ENCODE measurements at regions not wholly inside any gene's neighbourhood (a gene's known extent, or its start where the extent isn't known, plus 50 kb on each side); places are given as distances from the start of the nearest gene placed in this dataset.

DNA sequence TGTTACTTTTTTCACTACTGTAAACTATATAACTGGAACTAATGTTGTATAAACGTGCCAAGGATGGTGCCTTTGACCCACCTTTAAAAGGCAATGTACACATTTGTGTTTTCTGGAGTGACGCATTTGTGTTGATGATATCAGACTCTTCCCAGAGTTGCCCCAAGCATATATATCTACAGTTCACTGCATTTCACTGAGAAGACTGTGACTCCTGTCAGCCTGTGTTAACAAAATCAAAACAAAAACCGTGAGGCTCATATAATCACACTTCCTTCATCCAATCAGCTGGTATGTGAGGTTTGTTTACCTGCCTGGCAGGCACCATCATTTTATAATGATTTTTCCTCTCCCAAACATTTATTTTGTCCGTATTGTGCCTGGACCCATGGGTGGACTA lies 117.6 kb upstream of the ROBO1 start:
- 34% methylated on average over 4 of the region's 4 CpGs for WGBS
- H3K4me1 ChIP-seq (replicated peaks): no peaks in the 10 kb centered on the region
- no peak for DNase-seq (ENCODE audit: low spot score)
- intact Hi-C loops (cut with DNase I): no loop called here
- H3K4me3 ChIP-seq: no peak overlapping the region
- H3K27ac ChIP-seq: no peak overlapping the region
- TF ChIP-seq, protein P1, sequence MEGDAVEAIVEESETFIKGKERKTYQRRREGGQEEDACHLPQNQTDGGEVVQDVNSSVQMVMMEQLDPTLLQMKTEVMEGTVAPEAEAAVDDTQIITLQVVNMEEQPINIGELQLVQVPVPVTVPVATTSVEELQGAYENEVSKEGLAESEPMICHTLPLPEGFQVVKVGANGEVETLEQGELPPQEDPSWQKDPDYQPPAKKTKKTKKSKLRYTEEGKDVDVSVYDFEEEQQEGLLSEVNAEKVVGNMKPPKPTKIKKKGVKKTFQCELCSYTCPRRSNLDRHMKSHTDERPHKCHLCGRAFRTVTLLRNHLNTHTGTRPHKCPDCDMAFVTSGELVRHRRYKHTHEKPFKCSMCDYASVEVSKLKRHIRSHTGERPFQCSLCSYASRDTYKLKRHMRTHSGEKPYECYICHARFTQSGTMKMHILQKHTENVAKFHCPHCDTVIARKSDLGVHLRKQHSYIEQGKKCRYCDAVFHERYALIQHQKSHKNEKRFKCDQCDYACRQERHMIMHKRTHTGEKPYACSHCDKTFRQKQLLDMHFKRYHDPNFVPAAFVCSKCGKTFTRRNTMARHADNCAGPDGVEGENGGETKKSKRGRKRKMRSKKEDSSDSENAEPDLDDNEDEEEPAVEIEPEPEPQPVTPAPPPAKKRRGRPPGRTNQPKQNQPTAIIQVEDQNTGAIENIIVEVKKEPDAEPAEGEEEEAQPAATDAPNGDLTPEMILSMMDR (IDR thresholded peaks at IDR 0.05): no peak
- TF ChIP-seq POLR2A (IDR thresholded peaks at IDR 0.05) (no peak), POLR2AphosphoS5 (IDR thresholded peaks at IDR 0.05) (no peak)
- H3K9me3 ChIP-seq: no peaks in the 10 kb centered on the region
- H3K27me3 ChIP-seq (replicated peaks; ENCODE audit: insufficient read depth): no peaks in the 10 kb centered on the region
- no peaks in the 10 kb centered on the region for H3K36me3 ChIP-seq

DNA sequence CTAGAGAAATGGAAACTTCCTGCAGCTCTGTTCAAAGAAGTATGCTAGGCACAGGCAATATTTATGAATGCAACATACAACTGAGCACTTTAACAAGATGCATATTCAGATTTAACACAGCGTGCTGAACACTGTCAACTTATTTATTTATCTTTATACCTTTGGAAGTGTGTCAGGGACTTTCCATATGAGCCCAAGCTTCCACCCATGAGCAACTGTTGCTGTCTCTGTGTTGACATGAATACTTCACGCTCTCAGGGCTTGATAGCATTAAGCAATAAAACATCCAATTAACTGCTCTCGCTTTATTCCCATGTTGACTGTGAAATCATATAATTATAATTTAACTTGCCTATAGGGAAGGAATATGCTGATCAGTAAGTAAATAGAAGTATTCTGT lies 116.6 kb upstream of the ROBO1 start:
- TF ChIP-seq POLR2A (IDR thresholded peaks at IDR 0.05) (no peak), POLR2AphosphoS5 (IDR thresholded peaks at IDR 0.05) (no peak)
- TF ChIP-seq, protein P1 (IDR thresholded peaks at IDR 0.05): no peak
- Histone ChIP-seq H3K9me3 (no peaks in the 10 kb centered on the region), H3K4me3 (no peak overlapping the region), H3K27me3 (replicated peaks; ENCODE audit: insufficient read depth) (no peaks in the 10 kb centered on the region), H3K27ac (no peak overlapping the region), H3K4me1 (replicated peaks) (no peaks in the 10 kb centered on the region), H3K36me3 (no peaks in the 10 kb centered on the region)
- no peak for DNase-seq (ENCODE audit: low spot score)
- intact Hi-C loops (cut with DNase I): no loop called here
- 55% methylated on average over 3 of the region's 3 CpGs for WGBS

DNA sequence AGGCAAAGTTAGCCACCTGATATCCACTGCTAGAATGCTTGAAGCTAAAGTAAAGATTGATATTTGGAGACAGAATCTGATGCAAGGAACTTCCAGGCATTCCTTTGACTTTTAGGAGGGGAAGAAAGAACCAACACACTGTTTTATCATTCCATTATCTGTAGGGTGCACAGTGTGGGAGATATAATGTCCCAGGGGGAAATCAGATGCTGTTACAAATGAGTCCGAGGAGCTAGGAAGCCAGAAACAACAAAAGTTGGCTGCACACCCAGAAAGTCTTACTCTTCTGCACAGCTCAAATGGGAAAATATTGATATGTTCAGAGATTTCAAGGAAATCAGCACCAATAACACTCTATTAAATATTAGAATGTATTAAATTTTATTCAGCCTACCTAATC lies 113.6 kb upstream of the ROBO1 start:
- no peaks in the 10 kb centered on the region for H3K4me1 ChIP-seq (replicated peaks)
- WGBS: 52% methylated on average over 1 of the region's 1 CpG
- H3K9me3 ChIP-seq: no peaks in the 10 kb centered on the region
- H3K4me3 ChIP-seq: no peak overlapping the region
- DNase-seq (ENCODE audit: low spot score): no peak
- no peak overlapping the region for H3K27ac ChIP-seq
- no peaks in the 10 kb centered on the region for H3K27me3 ChIP-seq (replicated peaks; ENCODE audit: insufficient read depth)
- intact Hi-C loops (cut with DNase I): no loop called here
- no peaks in the 10 kb centered on the region for H3K36me3 ChIP-seq
- TF ChIP-seq, protein P1 (IDR thresholded peaks at IDR 0.05): no peak
- TF ChIP-seq POLR2AphosphoS5 (IDR thresholded peaks at IDR 0.05) (no peak), POLR2A (IDR thresholded peaks at IDR 0.05) (no peak)

DNA sequence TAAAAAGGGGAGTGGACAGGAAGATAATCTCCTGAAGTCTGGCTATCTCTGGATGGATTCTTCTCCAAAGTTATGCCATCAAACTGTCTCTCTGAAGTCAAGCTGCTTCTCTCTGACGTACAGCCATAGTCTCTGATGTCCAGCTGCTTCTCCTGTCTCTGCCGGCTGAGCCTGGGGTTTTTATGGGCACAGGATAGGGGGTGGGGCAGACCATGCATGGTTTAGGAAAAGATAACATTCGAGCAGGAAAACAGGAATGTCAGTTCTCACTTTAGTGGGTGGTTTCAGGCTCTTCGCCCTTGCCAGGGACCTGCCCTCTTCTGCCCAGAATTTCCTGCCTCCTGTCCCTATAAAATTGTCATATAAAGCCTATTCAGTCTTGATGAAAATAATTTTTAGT lies 110.9 kb upstream of the ROBO1 start:
- Histone ChIP-seq H3K4me3 (no peak overlapping the region), H3K4me1 (replicated peaks) (no peaks in the 10 kb centered on the region), H3K36me3 (no peaks in the 10 kb centered on the region), H3K27ac (no peak overlapping the region), H3K9me3 (no peaks in the 10 kb centered on the region), H3K27me3 (replicated peaks; ENCODE audit: insufficient read depth) (no peaks in the 10 kb centered on the region)
- TF ChIP-seq, protein P1 (IDR thresholded peaks at IDR 0.05): no peak
- TF ChIP-seq POLR2AphosphoS5 (IDR thresholded peaks at IDR 0.05): no peak
- TF ChIP-seq POLR2A (IDR thresholded peaks at IDR 0.05): no peak
- intact Hi-C loops (cut with DNase I): no loop called here
- DNase-seq (ENCODE audit: low spot score): no peak
- 60% methylated on average over 4 of the region's 4 CpGs for WGBS

DNA sequence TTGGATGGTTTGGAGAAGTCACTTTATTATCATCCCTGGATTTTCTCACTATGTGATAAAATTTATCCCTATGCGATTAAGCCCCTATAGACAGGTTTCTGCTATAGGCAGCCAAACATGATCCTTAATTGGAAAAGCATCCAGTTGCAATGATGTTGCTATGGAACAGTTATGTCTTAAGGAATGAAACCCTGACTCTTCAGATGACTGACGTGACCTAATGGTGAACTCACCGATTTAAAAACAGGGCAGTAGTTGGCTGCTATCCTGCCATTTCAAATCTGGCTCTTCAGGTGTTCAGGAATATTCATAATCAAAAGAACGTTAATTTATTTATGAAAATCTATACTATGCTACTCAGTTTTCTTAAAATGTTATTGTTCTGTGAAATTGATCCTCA lies 106.8 kb upstream of the ROBO1 start:
- no peak for TF ChIP-seq POLR2A (IDR thresholded peaks at IDR 0.05)
- TF ChIP-seq POLR2AphosphoS5 (IDR thresholded peaks at IDR 0.05): no peak
- TF ChIP-seq, protein P1 (IDR thresholded peaks at IDR 0.05): no peak
- Histone ChIP-seq H3K27me3 (replicated peaks; ENCODE audit: insufficient read depth) (no peaks in the 10 kb centered on the region), H3K27ac (no peak overlapping the region), H3K9me3 (no peaks in the 10 kb centered on the region), H3K4me1 (replicated peaks) (peaks cover 3% of the 10 kb centered on the region), H3K4me3 (no peak overlapping the region), H3K36me3 (no peaks in the 10 kb centered on the region)
- WGBS: 92% methylated on average over 4 of the region's 4 CpGs
- intact Hi-C loops (cut with DNase I): no loop called here
- DNase-seq (ENCODE audit: low spot score): no peak

Measured in prostate gland (tissue), 2 donors.